Fibroblast of lung (primary cell): ENCODE measurements at regions not wholly inside any gene's neighbourhood (a gene's known extent, or its start where the extent isn't known, plus 50 kb on each side); places are given as distances from the start of the nearest gene placed in this dataset.

Experiments used
- DNase-seq, 2 donors: peaks; one replicate each; pipeline versions ENCODE4 v3.0.0 to v3.0.0-alpha.2; 2010; ENCODE audit warnings: low read depth in 2 of 2
- H2AFZ ChIP-seq: 2 replicates; pipeline ENCODE4 v1.5.1; 2012; ENCODE audit warnings: low read length, control low read depth, inconsistent platforms
- H3K27ac ChIP-seq: 2 replicates; pipeline ENCODE4 v1.5.1; 2011; ENCODE audit warnings: low read length, control low read depth; ENCODE audit not compliant: insufficient read depth
- H3K27me3 ChIP-seq: 2 replicates; pipeline ENCODE4 v1.5.1; 2011; ENCODE audit warnings: mild to moderate bottlenecking, low read length; ENCODE audit not compliant: control insufficient read depth, insufficient read depth
- H3K36me3 ChIP-seq: 2 replicates; pipeline ENCODE4 v1.5.1; 2011; ENCODE audit warnings: low read length; ENCODE audit not compliant: control insufficient read depth, insufficient read depth
- H3K4me1 ChIP-seq: 2 replicates; pipeline ENCODE4 v1.5.1; 2011; ENCODE audit warnings: low read length; ENCODE audit not compliant: control insufficient read depth, insufficient read depth; ENCODE audit errors: extremely low read depth
- H3K4me2 ChIP-seq: 2 replicates; pipeline ENCODE4 v1.5.1; 2011; ENCODE audit warnings: low read length, control low read depth; ENCODE audit not compliant: insufficient read depth; ENCODE audit errors: extremely low read depth
- H3K4me3 ChIP-seq, 4 experiments: fragments of 200-600 bp in 1 of 4; sonication (generic) in 1 of 4; replicated peaks in 1 of 4; 2 replicates each; pipeline ENCODE4 v1.5.1; 2011 to 2016; ENCODE audit warnings: low read length in 4 of 4, low read depth in 3 of 4, mild to moderate bottlenecking in 3 of 4, control low read depth in 2 of 4, inconsistent platforms in 1 of 4, mixed read lengths in 1 of 4; ENCODE audit not compliant: insufficient read depth in 1 of 4; ENCODE audit errors: control extremely low read depth in 1 of 4
- H3K79me2 ChIP-seq: 2 replicates; pipeline ENCODE4 v1.5.1; 2012; ENCODE audit warnings: mild to moderate bottlenecking, low read length, inconsistent platforms; ENCODE audit not compliant: control insufficient read depth, insufficient read depth
- H3K9ac ChIP-seq: 2 replicates; pipeline ENCODE4 v1.5.1; 2011; ENCODE audit warnings: mild to moderate bottlenecking, low read length, control low read depth; ENCODE audit not compliant: insufficient read depth
- H3K9me3 ChIP-seq: 2 replicates; pipeline ENCODE4 v1.5.1; 2012; ENCODE audit warnings: low read depth, low read length; ENCODE audit not compliant: control insufficient read depth, insufficient read depth
- H4K20me1 ChIP-seq: 2 replicates; pipeline ENCODE4 v1.5.1; 2011; ENCODE audit warnings: low read length; ENCODE audit not compliant: control insufficient read depth, insufficient read depth; ENCODE audit errors: extremely low read depth
- EZH2 ChIP-seq: IDR thresholded peaks from 2 replicates; pipeline ENCODE4 v1.5.1; 2012; ENCODE audit warnings: low read length, control low read depth, mild to moderate bottlenecking; ENCODE audit errors: missing control alignments
- TF ChIP-seq, protein P1 (sequence below), 2 donors: IDR thresholded peaks in 1 of 2; conservative IDR thresholded peaks in 1 of 2; 1 replicate in 1 of 2; 2 replicates in 1 of 2; pipeline ENCODE4 v1.5.1; 2011 to 2012; ENCODE audit warnings: low read length in 2 of 2, control low read depth in 1 of 2, inconsistent platforms in 1 of 2, low read depth in 1 of 2, mild to moderate bottlenecking in 1 of 2

DNA sequence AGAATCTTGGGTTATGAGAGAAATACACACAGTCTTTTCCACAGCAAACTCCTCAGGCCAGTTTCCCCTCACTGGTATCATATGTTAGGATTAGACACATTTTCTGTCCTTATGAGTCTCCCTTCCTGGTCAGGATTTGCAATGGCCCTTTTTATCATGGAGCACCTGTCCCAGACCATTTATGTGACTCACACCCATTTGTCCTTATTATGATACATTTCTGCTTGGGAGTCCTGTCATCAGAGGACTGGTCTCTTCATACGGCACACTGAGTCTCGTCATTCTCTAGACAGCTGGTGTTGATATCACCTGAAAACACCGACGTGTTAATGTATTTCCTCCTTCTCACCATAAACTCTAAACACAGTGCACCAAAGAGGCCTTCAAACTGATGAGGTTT, 105.0 kb upstream of the SYT6 start:
- no peak for DNase-seq
- H3K4me1 ChIP-seq, result no peaks in the 10 kb centered on the region
- peaks cover 4% of the 10 kb centered on the region for H3K27me3 ChIP-seq
- H3K27ac ChIP-seq, result no peak overlapping the region
- no peak overlapping the region for H3K9ac ChIP-seq
- H3K9me3 ChIP-seq, result no peaks in the 10 kb centered on the region
- H3K79me2 ChIP-seq, result no peaks in the 10 kb centered on the region
- no peak for TF ChIP-seq EZH2
- TF ChIP-seq, protein P1, sequence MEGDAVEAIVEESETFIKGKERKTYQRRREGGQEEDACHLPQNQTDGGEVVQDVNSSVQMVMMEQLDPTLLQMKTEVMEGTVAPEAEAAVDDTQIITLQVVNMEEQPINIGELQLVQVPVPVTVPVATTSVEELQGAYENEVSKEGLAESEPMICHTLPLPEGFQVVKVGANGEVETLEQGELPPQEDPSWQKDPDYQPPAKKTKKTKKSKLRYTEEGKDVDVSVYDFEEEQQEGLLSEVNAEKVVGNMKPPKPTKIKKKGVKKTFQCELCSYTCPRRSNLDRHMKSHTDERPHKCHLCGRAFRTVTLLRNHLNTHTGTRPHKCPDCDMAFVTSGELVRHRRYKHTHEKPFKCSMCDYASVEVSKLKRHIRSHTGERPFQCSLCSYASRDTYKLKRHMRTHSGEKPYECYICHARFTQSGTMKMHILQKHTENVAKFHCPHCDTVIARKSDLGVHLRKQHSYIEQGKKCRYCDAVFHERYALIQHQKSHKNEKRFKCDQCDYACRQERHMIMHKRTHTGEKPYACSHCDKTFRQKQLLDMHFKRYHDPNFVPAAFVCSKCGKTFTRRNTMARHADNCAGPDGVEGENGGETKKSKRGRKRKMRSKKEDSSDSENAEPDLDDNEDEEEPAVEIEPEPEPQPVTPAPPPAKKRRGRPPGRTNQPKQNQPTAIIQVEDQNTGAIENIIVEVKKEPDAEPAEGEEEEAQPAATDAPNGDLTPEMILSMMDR (conservative IDR thresholded peaks at IDR 0.05 in 1 of 2, IDR thresholded peaks at IDR 0.05 in 1 of 2; ENCODE audit: low read depth in 1 of 2, low read length in 2 of 2), result no peak
- no peak overlapping the region for H3K4me2 ChIP-seq
- H3K36me3 ChIP-seq, result no peaks in the 10 kb centered on the region
- no peak overlapping the region for H2AFZ ChIP-seq
- no peak overlapping the region for H3K4me3 ChIP-seq
- no peaks in the 10 kb centered on the region for H4K20me1 ChIP-seq

DNA sequence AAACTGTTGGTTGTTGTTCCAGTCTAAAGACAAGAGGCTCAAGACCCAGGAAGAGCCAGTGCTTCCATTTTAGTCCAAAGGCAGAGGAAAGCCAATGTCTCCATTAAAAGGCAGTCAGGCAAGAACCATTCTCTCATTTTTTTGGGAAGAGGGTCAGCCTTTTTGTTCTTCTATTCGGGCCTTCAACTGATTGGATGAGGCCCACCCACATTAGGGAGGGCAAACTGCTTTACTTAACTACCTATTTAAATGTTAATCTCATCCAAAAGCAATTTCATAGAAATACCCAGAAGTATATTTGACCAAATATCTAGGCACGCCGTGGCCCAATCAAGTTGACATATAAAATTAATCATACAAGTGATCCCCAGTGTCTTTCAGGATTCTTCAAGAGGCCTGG, 104.4 kb upstream of the SYT6 start:
- Histone ChIP-seq H3K4me3 (no peak overlapping the region), H3K9me3 (no peaks in the 10 kb centered on the region), H3K36me3 (no peaks in the 10 kb centered on the region), H3K79me2 (no peaks in the 10 kb centered on the region), H3K4me1 (no peaks in the 10 kb centered on the region), H4K20me1 (no peaks in the 10 kb centered on the region), H3K9ac (no peak overlapping the region), H2AFZ (no peak overlapping the region), H3K4me2 (no peak overlapping the region), H3K27me3 (peaks cover 4% of the 10 kb centered on the region), H3K27ac (no peak overlapping the region)
- TF ChIP-seq, protein P1 (conservative IDR thresholded peaks at IDR 0.05 in 1 of 2, IDR thresholded peaks at IDR 0.05 in 1 of 2; ENCODE audit: low read depth in 1 of 2, low read length in 2 of 2), result no peak
- no peak for TF ChIP-seq EZH2
- DNase-seq, result no peak

DNA sequence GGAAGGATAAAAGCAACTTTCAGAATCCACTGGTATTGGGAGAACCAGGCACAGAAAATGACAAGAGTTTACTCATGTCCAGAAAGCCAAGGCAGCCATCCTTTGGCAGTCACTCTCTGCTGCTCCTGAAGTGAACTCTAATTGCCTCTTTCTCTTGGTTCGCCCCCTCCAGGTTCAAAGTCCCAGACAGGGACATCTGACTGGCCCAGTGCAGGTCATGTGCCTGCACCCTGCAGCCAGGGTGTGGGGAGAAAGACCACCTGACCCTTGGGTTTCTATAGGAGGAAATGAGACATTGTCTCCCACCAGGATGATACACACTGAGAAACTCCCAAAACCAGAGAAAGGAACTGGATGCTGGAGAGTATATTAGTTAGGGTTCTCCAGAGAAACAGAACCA, 103.9 kb upstream of the SYT6 start:
- DNase-seq, result no peak
- Histone ChIP-seq H3K27ac (no peak overlapping the region), H3K4me2 (no peak overlapping the region), H4K20me1 (no peaks in the 10 kb centered on the region), H3K4me1 (no peaks in the 10 kb centered on the region), H3K9me3 (no peaks in the 10 kb centered on the region), H3K79me2 (no peaks in the 10 kb centered on the region), H3K27me3 (peaks cover 4% of the 10 kb centered on the region), H3K36me3 (no peaks in the 10 kb centered on the region), H2AFZ (no peak overlapping the region), H3K4me3 (no peak overlapping the region), H3K9ac (no peak overlapping the region)
- TF ChIP-seq, protein P1 (conservative IDR thresholded peaks at IDR 0.05 in 1 of 2, IDR thresholded peaks at IDR 0.05 in 1 of 2; ENCODE audit: low read depth in 1 of 2, low read length in 2 of 2), result no peak
- TF ChIP-seq EZH2, result no peak
